ENCODE measurements at regions not wholly inside any gene's neighbourhood (a gene's known extent, or its start where the extent isn't known, plus 50 kb on each side); places are given as distances from the start of the nearest gene placed in this dataset.

- TF ChIP-seq EZH2phosphoT487 (IDR thresholded peaks at IDR 0.05; ENCODE audit: borderline replicate concordance), result no peak
Observed at GRCh38 chr4:132395561-132395960, 753.5 kb upstream of the PCDH10 start (continued).

- H3K27ac ChIP-seq (ENCODE audit: low read depth, low read length), result no peak overlapping the region
- POLR2A ChIA-PET, result no interaction called here
- DNase-seq (ENCODE audit: low read depth, low spot score), result no peak
- no peak for ATAC-seq
- H3K9ac ChIP-seq (ENCODE audit: low read length), result no peak overlapping the region
- intact Hi-C loops (cut with micrococcal nuclease), result no loop called here
- no peaks in the 10 kb centered on the region; the same call in 1 of the 2 replicates for H3K9me2 ChIP-seq (ENCODE audit: insufficient read depth)
- H4K20me1 ChIP-seq (ENCODE audit: insufficient read depth), result no peaks in the 10 kb centered on the region
- CTCF ChIA-PET, result no interaction called here
- H3K27me3 ChIP-seq (ENCODE audit: insufficient read depth, low read length), result no peaks in the 10 kb centered on the region
- no peaks in the 10 kb centered on the region for H3K79me2 ChIP-seq (ENCODE audit: insufficient read depth, low read length)
- BruUV-seq (replicated peaks), result no TSS peak
- no peaks in the 10 kb centered on the region for H3K4me1 ChIP-seq (ENCODE audit: control insufficient read depth in 1 of 2, insufficient read depth in 2 of 2, low read length in 2 of 2)
- H3K4me3 ChIP-seq (replicated peaks in 1 of 2; ENCODE audit: low read depth in 1 of 2, low read length in 2 of 2), result no peak overlapping the region
- no peak overlapping the region for H2AFZ ChIP-seq (ENCODE audit: low read depth, low read length, poor library complexity, severe bottlenecking)
- no peaks in the 10 kb centered on the region for H3K9me3 ChIP-seq (ENCODE audit: control insufficient read depth in 1 of 2, insufficient read depth in 1 of 2, low read depth in 1 of 2, low read length in 2 of 2)
- RAD21 ChIA-PET (ENCODE audit: low non-redundant PET in 1 of 2, low total read pairs in 2 of 2, uncharacterized antibody in 2 of 2, unreplicated experiment in 2 of 2), result no interaction called here
- no peak overlapping the region for H3K4me2 ChIP-seq (ENCODE audit: low read length)
- H3K36me3 ChIP-seq (ENCODE audit: control insufficient read depth in 1 of 2, insufficient read depth in 2 of 2, low read length in 2 of 2), result no peaks in the 10 kb centered on the region
- TF ChIP-seq ZFX (IDR thresholded peaks at IDR 0.05) (no peak), ZBTB33 (IDR thresholded peaks at IDR 0.05; ENCODE audit: extremely low read depth, insufficient replicate concordance, low read length) (no peak), MAX (IDR thresholded peaks at IDR 0.05) (no peak), EZH2 (IDR thresholded peaks at IDR 0.05) (no peak), CTCF (IDR thresholded peaks at IDR 0.05 in 2 of 3, conservative IDR thresholded peaks at IDR 0.05 in 1 of 3; ENCODE audit: borderline replicate concordance in 1 of 3, insufficient read depth in 1 of 3, low read depth in 2 of 3, low read length in 2 of 3) (no peak), POLR2A (IDR thresholded peaks at IDR 0.05; ENCODE audit: borderline replicate concordance, extremely low read depth, insufficient read depth, insufficient read length) (no peak), SRF (IDR thresholded peaks at IDR 0.05; ENCODE audit: low read depth) (no peak), SIN3A (IDR thresholded peaks at IDR 0.05; ENCODE audit: low read depth) (no peak), YY1 (IDR thresholded peaks at IDR 0.05; ENCODE audit: extremely low read depth, insufficient replicate concordance, low read depth, low read length) (no peak), ATF3 (IDR thresholded peaks at IDR 0.05) (no peak), CEBPB (IDR thresholded peaks at IDR 0.05; ENCODE audit: low read depth) (no peak), POLR2AphosphoS5 (IDR thresholded peaks at IDR 0.05; ENCODE audit: low read depth, low read length) (no peak), ZNF274 (IDR thresholded peaks at IDR 0.05; ENCODE audit: low read depth, low read length) (no peak), ELF1 (IDR thresholded peaks at IDR 0.05; ENCODE audit: borderline replicate concordance, low read depth) (no peak), REST (IDR thresholded peaks at IDR 0.05; ENCODE audit: low read depth) (no peak), FOSL1 (IDR thresholded peaks at IDR 0.05; ENCODE audit: low read depth) (no peak), SP1 (IDR thresholded peaks at IDR 0.05; ENCODE audit: low read depth) (no peak), JUND (IDR thresholded peaks at IDR 0.05) (no peak), EGR1 (IDR thresholded peaks at IDR 0.05; ENCODE audit: low read depth) (no peak)
Observed at GRCh38 chr4:132396636-132397035, 752.5 kb upstream of the PCDH10 start.
